Activated CD4-positive, alpha-beta T cell treated with anti-CD3 and anti-CD28 coated beads, Interleukin-10, Interleukin-2, amounts not matched to agents 100 ng/mL and 50 ng/mL, durations not matched to agents 16 hours and 8 hours (primary cell): ENCODE measurements at regions not wholly inside any gene's neighbourhood (a gene's known extent, or its start where the extent isn't known, plus 50 kb on each side); places are given as distances from the start of the nearest gene placed in this dataset.
A peak's percentile ranks its signal among the peaks of the same experiment; 100 is the strongest.

Source experiments
- DNase-seq: peaks from one replicate; pipeline ENCODE4 v3.0.0-alpha.2; 2020

DNA sequence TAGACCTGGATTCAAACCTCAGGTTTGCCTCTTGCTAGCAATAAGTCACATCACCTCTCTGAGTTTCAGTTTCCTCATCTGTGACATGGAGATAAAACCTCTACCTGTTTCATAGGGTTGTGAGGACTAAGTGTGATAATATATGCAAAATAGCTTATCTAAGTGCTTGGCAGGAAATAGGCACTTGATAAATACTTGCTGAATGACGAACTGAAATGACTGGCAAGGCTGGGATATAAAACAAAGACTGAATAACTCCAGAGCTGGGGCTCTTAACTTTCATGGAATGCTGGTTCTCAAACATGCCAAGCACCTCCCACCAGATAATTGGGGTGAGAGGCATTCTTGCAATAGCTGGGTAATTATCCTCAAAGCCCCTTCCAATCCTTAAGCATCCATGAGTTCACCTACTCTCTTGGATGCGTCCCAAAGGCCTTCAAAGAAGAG is 87.6 kb downstream of the ADRB2 start:
- DNase-seq = no peak

GRCh38 chr5:148915224-148915817 is 88.9 kb downstream of the ADRB2 start:
- peak; percentile 7 for DNase-seq

GRCh38 chr5:148920646-148921288 is 94.4 kb downstream of the ADRB2 start:
- no peak for DNase-seq

- no peak for DNase-seq
Observed at GRCh38 chr5:148921350-148921749, 94.9 kb downstream of the ADRB2 start.

DNA sequence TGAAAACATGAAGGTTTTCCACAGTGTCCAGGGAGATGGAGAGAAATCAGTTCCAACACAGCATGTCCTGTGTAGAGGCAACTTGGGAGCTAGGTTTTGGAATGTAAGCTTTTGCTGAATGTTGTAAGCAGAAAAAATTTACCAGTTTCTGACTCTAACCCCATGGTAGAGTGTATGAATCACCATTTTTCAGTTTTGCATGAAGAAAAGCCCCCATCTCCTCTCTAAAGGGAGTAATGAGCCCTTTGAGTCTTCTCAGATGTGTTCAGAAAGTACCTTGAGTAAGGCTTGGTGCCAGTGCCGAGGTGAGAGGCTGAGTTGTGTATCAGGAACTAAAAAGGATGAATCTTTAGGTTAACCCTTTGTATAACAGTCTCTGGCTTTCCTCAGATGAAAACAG is 96.2 kb downstream of the ADRB2 start:
- DNase-seq = peak; percentile 15

DNA sequence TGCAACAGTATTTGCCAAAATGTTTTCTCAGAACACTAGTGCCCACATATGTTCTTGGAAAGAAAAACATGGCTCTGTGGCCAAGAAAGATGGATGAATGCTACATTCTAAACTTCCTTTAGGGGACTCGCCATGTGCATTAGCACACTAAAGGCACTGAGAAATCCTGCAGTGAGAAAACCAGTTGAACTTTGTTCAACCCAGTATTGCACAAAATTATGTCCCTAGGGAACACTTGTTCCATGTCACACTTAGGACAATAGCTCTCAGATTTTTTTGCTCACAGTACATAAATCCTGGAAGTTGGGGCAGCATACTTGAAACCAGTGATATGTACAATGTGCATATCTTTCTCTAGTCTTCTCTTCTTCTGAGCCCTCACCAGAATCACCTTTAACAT is 96.6 kb downstream of the ADRB2 start:
- no peak for DNase-seq

GRCh38 chr5:148924817-148925216 is 98.4 kb downstream of the ADRB2 start:
- no peak for DNase-seq

DNA sequence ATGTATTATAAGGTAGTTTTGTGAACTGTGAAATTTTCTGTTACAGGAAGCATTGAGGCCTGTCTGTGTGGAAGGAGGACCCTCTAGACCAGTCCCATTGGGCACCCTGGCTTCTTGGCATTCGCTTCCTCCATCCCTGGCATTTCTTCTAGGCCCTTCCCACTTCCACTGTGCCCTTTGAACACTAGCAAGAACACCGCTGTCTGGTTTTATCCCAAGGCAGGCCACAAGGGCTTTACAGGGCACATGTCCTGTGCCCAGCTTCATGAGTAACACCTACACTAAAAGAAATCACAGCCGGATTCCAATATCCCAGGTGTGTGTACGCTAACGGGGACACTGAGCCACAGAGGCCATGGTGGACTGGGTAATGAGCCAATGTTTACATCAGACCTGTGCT is 99.8 kb downstream of the ADRB2 start:
- no peak for DNase-seq

DNA sequence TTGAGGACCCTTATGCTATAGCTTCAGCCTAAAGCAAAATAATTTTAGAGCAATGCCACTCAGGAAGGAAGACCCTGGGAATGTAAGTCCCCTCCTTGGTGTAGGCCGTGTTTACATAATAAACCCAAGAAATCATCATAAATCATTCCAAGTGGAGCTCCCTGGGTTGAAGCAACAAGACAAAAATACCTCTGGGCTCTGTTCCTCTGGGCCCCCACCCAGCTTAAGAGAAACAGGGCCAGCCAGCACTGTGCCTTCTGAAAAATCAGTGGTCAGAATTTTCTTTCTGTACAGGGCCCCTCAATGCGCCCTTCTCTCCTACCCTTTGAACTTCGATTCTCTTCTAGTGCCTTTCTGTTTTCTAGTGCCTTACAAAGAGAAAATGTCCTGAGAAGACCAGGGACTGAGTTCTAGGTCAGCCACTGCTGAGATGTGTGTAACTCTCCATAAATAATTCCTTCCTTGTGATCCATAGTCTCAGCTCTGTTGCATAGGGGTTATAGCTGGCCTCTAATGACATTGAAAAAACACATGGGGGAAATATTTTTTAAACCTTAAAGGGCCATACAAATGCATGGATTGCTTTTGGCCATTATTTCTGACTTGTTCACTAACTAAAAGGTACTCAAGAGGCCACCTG is 101.0 kb downstream of the ADRB2 start:
- DNase-seq = no peak

DNA sequence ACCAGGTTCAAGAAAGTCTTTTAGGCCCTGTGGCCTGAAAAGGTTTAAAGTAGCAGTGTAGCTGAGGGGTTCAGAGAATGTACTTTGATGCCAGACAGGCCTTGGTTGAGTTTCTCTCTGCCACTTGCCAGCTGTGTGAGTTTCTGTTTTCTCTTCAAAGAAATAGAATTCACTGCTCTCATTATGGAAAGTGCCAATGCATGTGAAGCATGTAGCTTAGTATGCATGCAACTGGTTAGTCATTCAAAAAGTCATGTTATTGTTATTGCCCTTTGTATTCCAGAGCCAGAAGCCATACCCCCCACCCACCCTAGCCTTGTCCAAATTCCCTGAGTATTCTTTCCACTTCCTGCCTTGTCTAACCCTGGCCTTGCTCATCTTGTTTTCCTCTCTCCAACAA is 101.7 kb downstream of the ADRB2 start:
- DNase-seq = no peak

DNA sequence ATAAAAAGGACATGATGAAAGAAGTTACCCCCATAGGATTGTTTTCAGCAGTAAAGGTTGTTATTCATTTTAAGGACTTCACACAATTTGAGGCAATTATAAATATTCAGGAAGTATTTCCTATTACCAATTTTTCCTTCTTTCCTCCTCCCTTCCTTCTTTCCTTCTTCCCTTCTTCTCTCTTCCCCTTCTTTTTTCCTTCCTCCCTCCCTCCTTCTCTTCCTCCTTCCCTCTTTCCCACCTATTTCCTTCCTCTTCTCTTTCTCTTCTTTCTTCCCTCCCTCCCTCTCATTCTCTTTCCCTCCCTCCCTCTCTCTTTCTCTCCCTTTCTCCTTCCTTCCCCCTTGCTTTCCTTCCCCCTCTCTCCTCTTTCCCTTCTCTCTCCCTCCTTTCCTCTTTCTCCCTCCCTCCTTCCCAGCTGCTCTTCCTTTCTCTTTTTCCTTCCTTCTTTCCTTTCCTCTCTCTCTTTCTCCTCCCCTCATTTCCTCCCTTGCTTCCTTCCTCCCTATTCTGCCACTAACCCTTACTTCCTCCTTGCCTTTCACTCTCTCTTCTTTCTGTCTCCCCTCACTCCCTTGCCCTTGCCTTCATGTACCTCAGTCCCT is 105.1 kb downstream of the ADRB2 start:
- DNase-seq = no peak

GRCh38 chr5:148932355-148932935 is 106.0 kb downstream of the ADRB2 start:
- no peak for DNase-seq

- no peak for DNase-seq
Observed at GRCh38 chr5:148933903-148934432, 107.6 kb downstream of the ADRB2 start.

DNA sequence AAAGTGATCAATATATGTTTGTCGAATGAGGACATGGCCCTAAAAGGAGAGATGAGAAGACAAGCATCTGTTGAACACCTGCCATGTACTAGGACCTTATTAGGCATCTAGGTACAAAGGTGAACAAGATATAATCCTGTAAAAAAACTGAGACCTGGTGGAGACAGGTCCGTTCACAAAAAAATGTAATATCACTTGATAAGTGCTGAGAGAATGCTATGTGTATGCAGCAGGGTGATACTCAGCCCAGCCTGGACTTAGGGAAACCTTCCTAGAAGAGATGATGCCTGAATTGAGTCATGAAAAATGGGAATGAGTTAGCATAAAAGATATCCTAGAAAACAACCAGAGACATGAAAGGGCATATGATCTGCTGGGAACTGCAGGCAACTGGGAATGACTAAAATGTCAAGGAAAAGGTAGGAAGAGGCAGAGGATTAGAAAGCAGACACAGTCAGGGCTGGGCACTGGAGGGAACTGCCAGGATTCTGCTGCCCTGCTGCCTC is 108.5 kb downstream of the ADRB2 start:
- DNase-seq = no peak

GRCh38 chr5:148937239-148937638 is 110.8 kb downstream of the ADRB2 start:
- DNase-seq = no peak

DNA sequence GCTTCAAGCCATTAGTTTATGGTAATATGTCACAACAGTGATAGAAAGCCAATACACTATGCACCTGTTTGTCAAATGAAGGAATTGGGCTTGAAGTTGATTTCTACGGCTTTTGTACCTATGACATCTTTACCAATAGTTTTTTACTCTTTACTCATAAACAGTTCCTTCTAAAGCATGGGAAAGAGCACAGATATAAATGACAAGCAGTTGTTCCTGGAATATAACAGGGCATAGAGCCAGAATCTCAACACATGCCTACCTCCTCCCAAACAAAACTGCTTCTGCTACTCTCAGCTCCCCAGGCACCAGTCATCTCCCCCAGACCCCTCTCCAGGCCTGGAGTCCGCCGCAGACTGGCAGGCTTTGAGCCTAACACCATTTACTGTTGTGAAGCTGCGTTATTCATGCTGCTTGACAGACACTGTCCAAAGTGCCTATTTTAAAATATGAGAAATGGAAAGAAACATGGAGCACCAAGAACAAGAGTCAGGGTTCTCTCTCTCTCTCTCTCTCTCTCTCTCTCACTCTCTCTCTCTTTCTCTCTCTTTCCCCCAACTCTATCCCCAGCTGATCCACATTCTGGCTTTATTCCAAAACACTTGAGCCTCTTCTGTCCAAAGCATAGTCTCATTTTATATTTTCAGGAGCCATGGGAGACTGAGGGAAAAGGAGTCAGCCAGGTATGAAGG is 111.6 kb downstream of the ADRB2 start:
- no peak for DNase-seq

- DNase-seq = no peak
Observed at GRCh38 chr5:148938522-148938882, 112.1 kb downstream of the ADRB2 start.

DNA sequence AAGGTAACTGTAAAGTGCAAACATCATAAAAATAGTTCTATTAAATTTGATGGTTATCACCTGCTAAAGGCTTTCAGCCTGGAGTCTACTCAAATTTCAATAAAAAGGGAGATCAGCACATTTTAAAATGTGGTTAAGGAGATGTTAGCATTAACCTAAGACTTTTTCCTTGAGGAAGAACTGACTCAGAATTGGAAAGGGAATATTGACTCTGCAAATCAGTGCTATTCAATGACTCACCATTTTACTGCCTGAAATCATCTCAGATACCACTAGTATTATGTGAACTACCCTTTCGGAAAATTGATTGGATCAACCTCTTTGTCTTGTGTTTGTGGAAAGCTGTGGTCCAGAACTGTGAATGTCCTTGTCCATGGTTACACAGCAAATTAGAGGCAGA is 113.3 kb downstream of the ADRB2 start:
- DNase-seq = no peak

DNA sequence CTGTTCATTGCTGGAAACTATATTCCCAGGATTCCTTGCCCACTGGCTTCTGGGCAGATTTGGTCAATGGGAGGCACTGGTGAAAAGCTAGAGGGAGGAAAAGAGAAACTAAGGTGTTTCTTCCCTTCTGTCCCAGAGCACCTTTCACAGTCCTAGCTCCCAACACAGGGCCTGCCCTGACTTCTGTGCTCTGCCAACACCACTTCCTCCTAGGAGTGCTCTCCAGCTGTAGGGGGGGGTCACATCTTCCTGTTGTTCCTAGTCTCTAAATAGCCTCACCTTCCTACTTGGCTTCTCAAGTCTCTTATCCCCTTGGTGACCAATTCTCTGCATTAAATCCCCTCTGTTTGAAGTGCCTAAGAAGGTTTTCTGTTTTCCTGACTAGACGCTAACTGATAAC is 115.4 kb downstream of the ADRB2 start:
- no peak for DNase-seq

DNA sequence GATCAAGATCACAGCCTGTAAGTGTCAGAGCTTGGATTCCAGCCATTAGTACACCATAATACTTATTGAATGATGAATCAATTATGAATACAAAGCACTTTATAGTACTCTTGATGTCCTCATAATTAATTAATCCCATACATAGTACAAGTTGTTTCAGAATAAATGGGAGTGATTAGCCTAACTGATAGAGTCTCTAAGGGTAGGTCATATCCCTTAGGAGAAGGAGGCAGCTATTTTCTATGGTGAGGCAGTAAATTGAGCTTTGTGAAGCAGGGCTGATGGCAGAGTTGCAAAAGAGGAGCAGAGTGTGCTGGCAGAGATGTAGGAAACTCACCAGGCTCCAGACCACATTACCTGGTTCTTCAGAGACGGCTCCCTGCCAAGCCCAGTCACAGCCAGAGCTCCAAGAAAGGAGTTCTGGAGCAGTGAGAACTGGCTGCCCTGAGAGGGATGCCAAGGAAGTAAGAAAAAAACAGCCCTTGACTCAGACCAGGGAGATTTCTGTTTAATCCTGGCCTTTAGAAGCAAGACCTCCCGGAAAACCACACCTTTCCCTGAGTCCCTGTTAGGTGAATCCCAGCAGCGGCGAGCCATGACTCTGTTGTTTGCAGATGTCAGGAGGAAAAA is 112.9 kb downstream of the SH3TC2 start:
- DNase-seq = no peak

- no peak for DNase-seq
Observed at GRCh38 chr5:148950471-148950863, 112.4 kb downstream of the SH3TC2 start.

GRCh38 chr5:148950892-148951291 is 112.0 kb downstream of the SH3TC2 start:
- DNase-seq = no peak
